Natural killer cell treated with Interleukin-12 subunit alpha and Interleukin-12 subunit beta and Interleukin-15 and Interleukin-18, amount 100 ng/mL, for 72 hours (primary cell): ENCODE measurements at regions not wholly inside any gene's neighbourhood (a gene's known extent, or its start where the extent isn't known, plus 50 kb on each side); places are given as distances from the start of the nearest gene placed in this dataset.
"Not testable (repeated sequence)": the region's sequence is repeated elsewhere in the genome, so short reads cannot be mapped to it uniquely, and the experiment has no call there.

Experiments
- ATAC-seq, 2 donors: fragments of 150-1000 bp; cut with Tn5 transposase in 1 of 2; sonication (Bioruptor Pico), chemical (Tn5 transposase) in 1 of 2; 2 replicates each; pipeline ENCODE4 v1.10.0; 2021
- DNase-seq: peaks from one replicate; pipeline ENCODE4 v3.0.0; 2022; ENCODE audit warnings: low spot score
- H3K27ac Mint-ChIP-seq, 2 donors: 1 replicate in 1 of 2; 2 replicates in 1 of 2; pipeline ENCODE4 v1.8.0; 2022; ENCODE audit warnings: mixed read lengths in 2 of 2, mild to moderate bottlenecking in 1 of 2, moderate library complexity in 1 of 2
- H3K27me3 Mint-ChIP-seq, 2 donors: 1 replicate in 1 of 2; 2 replicates in 1 of 2; pipeline ENCODE4 v1.8.0; 2022; ENCODE audit warnings: mixed read lengths in 2 of 2
- H3K36me3 Mint-ChIP-seq: one replicate; pipeline ENCODE4 v1.8.0; 2022; ENCODE audit warnings: mixed read lengths
- H3K4me1 Mint-ChIP-seq, 2 donors: 1 replicate in 1 of 2; 2 replicates in 1 of 2; pipeline ENCODE4 v1.8.0; 2022; ENCODE audit warnings: low read depth in 2 of 2, mixed read lengths in 2 of 2, mild to moderate bottlenecking in 1 of 2
- H3K4me3 Mint-ChIP-seq: one replicate; pipeline ENCODE4 v1.8.0; 2022; ENCODE audit warnings: mixed read lengths
- H3K9me3 Mint-ChIP-seq: 2 replicates; pipeline ENCODE4 v1.8.0; 2022; ENCODE audit warnings: mixed read lengths

DNA sequence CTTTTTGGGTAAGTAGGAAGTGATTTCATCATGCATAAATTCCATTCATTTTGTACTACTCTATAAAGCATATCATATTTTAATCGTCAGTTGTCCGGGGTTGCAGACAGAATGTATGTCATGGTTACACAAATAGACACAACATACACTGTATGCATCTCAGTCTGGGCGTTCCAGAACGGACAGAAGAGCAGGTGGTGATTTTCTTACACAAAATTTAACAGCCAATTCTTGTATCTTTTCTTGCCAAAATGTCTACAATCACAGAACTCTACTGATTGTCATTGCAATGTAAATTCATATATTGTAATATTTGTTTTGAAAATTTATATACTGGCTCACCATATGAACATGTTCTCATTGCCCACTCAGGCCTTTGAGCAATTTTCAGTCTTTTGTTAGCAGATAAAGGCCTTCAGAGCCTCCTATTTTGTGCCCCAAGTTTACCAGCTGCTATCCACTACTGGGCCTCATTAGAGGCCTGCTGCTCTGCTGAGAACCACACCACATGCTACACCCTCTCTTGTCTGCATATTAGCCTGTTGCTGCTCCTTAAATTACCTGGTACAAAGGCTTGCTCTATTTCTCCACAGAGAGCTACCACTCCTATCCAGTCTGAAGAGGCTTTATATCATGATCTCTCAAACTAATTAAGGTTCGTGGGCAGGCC, 61.5 kb downstream of the PRDM13 start:
- ATAC-seq (no peak), DNase-seq (no peak)
- no peaks in the 10 kb centered on the region for H3K4me1 Mint-ChIP-seq
- peaks cover 3% of the 10 kb centered on the region for H3K9me3 Mint-ChIP-seq
- H3K27me3 Mint-ChIP-seq, result peaks cover 17 to 34% of the 10 kb centered on the region in 2 donors
- no peaks in the 10 kb centered on the region for H3K36me3 Mint-ChIP-seq
- no peak overlapping the region for H3K4me3 Mint-ChIP-seq
- no peak overlapping the region for H3K27ac Mint-ChIP-seq

DNA sequence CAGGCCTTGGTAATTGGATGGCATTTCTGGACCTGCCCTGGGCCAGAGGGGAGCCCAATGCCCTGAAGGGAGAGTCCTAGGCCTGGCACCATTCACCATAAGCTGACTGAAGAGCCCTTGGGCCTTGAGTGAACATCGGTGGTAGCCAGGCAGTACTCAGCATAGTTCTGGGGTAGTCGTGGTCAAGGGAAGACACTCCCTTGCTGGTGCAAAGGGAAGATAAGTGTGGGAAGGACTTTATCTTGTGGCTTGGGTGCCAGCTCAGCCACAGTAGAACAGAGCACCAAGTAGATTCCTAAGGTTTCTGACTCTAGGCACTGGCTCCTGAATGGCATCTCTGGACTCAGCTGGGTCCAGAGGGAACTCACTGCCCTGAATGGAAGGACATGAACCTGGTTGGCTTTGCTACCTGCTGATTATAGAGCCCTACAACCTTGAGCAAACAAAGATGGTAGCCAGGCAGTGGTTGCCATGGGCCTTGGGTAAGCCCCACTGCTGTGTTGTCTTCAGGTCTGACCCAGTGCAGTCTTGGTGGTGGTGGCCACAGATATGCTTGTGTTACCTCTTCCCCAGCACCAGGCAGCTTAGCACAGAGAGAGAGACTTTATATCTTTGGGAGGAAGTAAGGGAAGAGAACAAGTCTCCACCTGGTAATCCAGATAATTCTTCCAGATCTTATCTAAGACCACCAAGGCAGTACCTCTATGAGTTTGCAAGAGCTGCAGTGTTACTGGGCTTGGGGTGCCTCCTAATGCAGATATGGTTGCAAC, 83.5 kb downstream of the PRDM13 start:
- DNase-seq, result no peak
- ATAC-seq, result no peak
- Mint-ChIP-seq H3K9me3 (no peaks in the 10 kb centered on the region), H3K27ac (no peak overlapping the region), H3K4me1 (no peaks in the 10 kb centered on the region), H3K36me3 (peaks cover 9% of the 10 kb centered on the region), H3K4me3 (no peak overlapping the region), H3K27me3 (peaks cover 14 to 51% of the 10 kb centered on the region in 2 donors)

DNA sequence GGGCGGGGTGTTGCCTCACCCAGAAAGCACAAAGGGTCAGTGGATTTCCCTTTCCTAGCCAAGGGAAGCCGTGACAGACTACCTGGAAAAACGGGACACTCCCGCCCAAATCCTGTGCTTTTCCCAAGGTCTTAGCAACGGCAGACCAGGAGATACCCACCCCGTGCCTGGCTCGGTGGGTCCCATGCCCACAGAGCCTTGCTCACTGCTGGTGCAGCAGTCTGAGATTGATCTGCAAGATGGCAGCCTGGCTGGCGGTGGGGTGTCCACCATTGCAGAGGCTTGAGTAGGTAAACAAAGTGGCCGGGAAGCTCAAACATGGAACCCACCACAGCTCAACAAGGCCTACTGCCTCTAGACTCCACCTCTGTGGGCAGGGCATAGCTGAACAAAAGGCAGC, 95.7 kb downstream of the PRDM13 start:
- not testable (repeated sequence) for H3K9me3 Mint-ChIP-seq, ATAC-seq, H3K4me1 Mint-ChIP-seq, H3K36me3 Mint-ChIP-seq, H3K4me3 Mint-ChIP-seq, DNase-seq, H3K27ac Mint-ChIP-seq
- peaks cover 13 to 52% of the 10 kb centered on the region in 2 donors for H3K27me3 Mint-ChIP-seq

DNA sequence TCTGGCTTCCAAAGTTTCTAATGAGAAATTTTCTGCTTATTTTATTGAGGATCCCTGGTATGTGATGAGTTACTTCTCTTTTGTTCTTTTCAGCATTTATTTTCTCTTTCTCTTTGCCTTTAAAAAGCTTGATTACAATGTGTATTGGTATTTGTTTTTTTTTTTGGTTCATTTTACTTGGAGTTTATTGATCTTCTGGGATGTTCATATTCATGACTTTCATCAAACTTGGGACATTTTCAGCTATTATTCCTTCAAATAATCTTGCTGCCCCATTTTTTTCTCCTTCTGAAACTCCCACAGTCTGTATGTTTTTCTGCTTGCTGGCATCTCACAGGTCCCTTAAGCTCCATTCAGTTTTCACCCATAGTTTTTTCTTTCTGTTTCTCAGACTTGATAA, 102.4 kb downstream of the PRDM13 start:
- Mint-ChIP-seq H3K9me3 (peaks cover 5% of the 10 kb centered on the region), H3K27ac (no peak overlapping the region), H3K4me3 (no peak overlapping the region), H3K27me3 (peaks cover 16 to 23% of the 10 kb centered on the region in 2 donors), H3K36me3 (no peaks in the 10 kb centered on the region), H3K4me1 (no peaks in the 10 kb centered on the region)
- no peak for ATAC-seq
- no peak for DNase-seq

DNA sequence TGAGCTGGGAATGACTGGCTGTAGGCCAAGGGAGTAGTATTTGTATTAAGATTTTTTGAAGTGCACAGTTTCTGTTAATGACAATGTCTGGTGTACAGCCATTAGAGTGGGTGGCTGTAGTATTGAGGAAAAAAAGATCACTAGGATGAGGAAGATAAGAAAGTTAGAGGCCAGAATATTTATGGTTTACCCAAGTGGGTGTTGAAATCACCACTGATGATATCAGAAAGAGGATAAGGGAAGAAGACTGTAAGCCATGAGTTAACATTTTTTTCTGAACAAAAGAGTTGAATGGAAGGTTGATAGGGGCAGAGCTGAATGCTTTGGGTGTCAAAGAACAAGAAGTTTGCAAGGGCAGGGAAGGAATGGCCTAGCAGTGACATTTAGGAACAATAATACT, 104.7 kb downstream of the PRDM13 start:
- Mint-ChIP-seq H3K4me1 (no peaks in the 10 kb centered on the region), H3K27ac (no peak overlapping the region), H3K36me3 (no peaks in the 10 kb centered on the region), H3K4me3 (no peak overlapping the region), H3K9me3 (no peaks in the 10 kb centered on the region), H3K27me3 (peaks cover 13 to 19% of the 10 kb centered on the region in 2 donors)
- DNase-seq (no peak), ATAC-seq (no peak)

DNA sequence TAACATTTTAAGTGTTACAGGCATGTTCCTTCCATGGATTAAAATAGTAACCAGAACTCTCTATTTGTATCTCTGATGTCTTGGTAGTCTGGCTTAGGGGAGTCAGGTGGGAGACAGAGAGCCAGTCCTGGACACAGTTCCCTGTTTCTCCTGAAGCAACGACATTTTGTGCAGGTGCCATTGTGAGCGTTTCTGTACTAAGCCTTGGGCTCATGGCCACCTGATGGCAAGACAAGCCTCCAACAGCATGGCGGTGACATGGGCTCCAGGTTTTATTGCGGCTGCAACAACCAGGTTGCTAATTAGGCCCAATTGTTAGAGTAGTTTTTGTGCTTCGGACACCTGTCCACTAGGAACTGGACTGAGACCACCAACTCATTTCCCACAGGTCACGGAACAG, 105.3 kb downstream of the PRDM13 start:
- no peak overlapping the region for H3K4me3 Mint-ChIP-seq
- no peaks in the 10 kb centered on the region for H3K4me1 Mint-ChIP-seq
- H3K9me3 Mint-ChIP-seq, result peaks cover 4% of the 10 kb centered on the region
- no peaks in the 10 kb centered on the region for H3K36me3 Mint-ChIP-seq
- H3K27me3 Mint-ChIP-seq, result peaks cover 17 to 25% of the 10 kb centered on the region in 2 donors
- no peak for DNase-seq
- no peak overlapping the region for H3K27ac Mint-ChIP-seq
- ATAC-seq, result no peak

DNA sequence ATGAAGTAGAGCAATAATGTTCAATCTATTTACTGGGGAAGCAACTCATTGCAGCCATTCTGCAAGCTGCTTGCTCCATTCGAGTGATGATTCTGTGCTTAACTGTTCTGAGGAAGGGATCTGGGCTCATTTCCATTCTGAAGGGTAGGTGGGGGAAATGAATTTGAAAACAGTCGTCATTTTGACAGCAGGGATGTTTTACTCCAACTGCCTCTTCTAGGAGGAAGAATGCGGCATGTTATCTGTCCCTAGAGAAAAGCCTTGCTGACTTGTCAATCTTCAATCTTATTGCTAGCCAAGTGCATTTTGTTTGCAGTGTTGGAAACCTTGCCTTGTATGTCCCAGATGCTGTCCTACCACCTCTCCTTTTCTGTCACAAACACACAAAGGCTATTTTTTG, 105.9 kb downstream of the PRDM13 start:
- Mint-ChIP-seq H3K9me3 (peaks cover 4% of the 10 kb centered on the region), H3K4me3 (no peak overlapping the region), H3K36me3 (no peaks in the 10 kb centered on the region), H3K27ac (no peak overlapping the region), H3K27me3 (peaks cover 17 to 31% of the 10 kb centered on the region in 2 donors), H3K4me1 (no peaks in the 10 kb centered on the region)
- ATAC-seq, result no peak
- DNase-seq, result no peak

DNA sequence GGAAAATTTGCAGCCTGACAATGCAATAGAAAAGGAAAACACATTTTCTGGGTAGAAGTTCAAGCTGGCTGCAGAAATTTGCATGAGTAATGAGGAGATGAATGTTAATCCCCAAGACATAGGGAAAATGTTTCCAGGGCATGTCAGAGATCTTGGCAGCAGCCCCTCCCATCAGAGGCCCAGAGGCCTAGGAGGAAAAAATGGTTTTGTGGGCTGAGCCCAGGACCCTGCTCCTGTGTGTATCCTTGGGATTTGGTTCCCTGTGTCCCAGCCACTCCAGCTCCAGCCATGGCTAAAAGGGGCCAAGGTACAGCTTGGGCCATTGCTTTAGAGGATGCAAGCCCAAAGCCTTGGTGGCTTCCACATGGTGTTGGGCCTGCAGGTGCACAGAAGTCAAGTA, 115.4 kb downstream of the PRDM13 start:
- not testable (repeated sequence) for H3K4me1 Mint-ChIP-seq
- peaks cover 11 to 55% of the 10 kb centered on the region in 2 donors for H3K27me3 Mint-ChIP-seq

DNA sequence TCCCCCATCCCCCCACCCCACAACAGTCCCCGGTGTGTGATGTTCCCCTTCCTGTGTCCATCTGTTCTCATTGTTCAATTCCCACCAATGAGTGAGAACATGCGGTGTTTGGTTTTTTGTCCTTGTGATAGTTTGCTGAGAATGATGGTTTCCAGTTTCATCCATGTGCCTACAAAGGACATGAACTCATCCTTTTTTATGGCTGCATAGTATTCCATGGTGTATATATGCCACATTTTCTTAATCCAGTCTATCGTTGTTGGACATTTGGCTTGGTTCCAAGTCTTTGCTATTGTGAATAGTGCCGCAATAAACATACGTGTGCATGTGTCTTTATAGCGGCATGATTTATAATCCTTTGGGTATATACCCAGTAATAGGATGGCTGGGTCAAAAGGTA, 123.6 kb downstream of the PRDM13 start:
- H3K36me3 Mint-ChIP-seq, H3K9me3 Mint-ChIP-seq, H3K4me1 Mint-ChIP-seq, H3K4me3 Mint-ChIP-seq, H3K27ac Mint-ChIP-seq, DNase-seq, ATAC-seq: not testable (repeated sequence)
- peaks cover 17 to 23% of the 10 kb centered on the region in 2 donors for H3K27me3 Mint-ChIP-seq

More for the DNA sequence above, 115.4 kb downstream of the PRDM13 start:
- H3K36me3 Mint-ChIP-seq, H3K27ac Mint-ChIP-seq, DNase-seq, ATAC-seq, H3K4me3 Mint-ChIP-seq, H3K9me3 Mint-ChIP-seq: not testable (repeated sequence)

DNA sequence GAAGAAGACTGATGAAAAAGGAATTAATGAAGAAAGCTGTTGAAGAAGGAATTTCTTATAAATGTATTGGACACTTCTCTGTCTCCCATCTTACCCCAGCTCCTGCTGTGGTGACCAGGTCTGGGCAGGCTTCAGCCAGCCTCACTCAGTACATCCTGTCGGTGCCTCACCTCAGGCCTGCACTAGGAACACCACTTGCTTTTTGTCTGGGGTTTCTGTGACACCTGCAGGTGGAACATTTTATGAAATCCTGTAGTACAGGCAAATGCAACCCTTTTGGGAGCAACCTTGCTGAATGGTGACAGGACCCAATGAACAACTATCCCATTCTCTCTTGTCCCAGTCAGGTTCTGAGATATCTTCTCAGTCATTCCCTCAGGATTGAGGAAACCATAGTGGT, 129.7 kb downstream of the PRDM13 start:
- no peaks in the 10 kb centered on the region for H3K36me3 Mint-ChIP-seq
- no peaks in the 10 kb centered on the region for H3K4me1 Mint-ChIP-seq
- no peak for DNase-seq
- no peak overlapping the region for H3K27ac Mint-ChIP-seq
- no peaks in the 10 kb centered on the region for H3K9me3 Mint-ChIP-seq
- no peak overlapping the region for H3K4me3 Mint-ChIP-seq
- peaks cover 27 to 58% of the 10 kb centered on the region in 2 donors for H3K27me3 Mint-ChIP-seq
- ATAC-seq, result no peak

DNA sequence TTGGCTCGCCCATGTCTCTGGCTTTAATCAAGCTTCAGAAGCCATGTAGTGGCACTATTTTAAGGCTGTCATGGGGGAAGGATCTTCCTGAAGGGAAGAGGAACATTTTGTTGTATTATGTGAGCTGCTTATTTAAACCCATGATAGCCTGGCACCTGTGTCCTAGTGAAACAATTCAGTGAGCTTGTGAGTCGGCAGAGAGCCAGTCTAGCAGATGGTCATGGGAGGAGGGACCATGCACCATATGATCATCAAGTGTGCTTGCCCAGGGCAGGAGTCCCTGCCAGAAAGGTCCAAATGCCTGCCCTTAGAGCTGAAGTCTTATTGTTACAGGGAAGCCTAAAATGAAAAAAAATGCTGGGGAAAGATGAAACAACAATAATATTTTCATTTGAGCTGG, 132.9 kb downstream of the PRDM13 start:
- DNase-seq, result no peak
- H3K4me1 Mint-ChIP-seq, result no peaks in the 10 kb centered on the region
- no peak for ATAC-seq
- no peak overlapping the region for H3K27ac Mint-ChIP-seq
- H3K4me3 Mint-ChIP-seq, result no peak overlapping the region
- H3K9me3 Mint-ChIP-seq, result no peaks in the 10 kb centered on the region
- H3K36me3 Mint-ChIP-seq, result no peaks in the 10 kb centered on the region
- peaks cover 38 to 57% of the 10 kb centered on the region in 2 donors for H3K27me3 Mint-ChIP-seq

DNA sequence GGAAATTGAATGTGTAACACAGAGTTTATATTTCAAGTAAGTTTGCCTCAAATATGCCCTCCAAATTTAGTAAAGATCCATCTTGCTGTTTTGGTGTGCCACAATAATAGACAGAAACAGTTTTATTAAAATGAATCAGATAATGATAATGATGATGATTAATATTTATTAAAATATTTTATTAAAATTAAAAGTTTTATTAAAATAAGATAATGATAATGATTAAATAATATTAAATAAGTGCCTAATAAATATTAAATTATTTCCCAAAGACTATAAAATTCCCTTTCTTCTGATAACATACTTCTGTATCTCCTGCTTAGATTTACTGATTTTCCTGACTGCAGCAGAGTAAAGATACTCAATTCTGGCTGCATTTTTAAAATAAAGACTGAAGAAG, 134.5 kb downstream of the PRDM13 start:
- peaks cover 42 to 63% of the 10 kb centered on the region in 2 donors for H3K27me3 Mint-ChIP-seq
- no peaks in the 10 kb centered on the region for H3K36me3 Mint-ChIP-seq
- H3K9me3 Mint-ChIP-seq, result no peaks in the 10 kb centered on the region
- no peak overlapping the region for H3K27ac Mint-ChIP-seq
- ATAC-seq (no peak), DNase-seq (no peak)
- no peak overlapping the region for H3K4me3 Mint-ChIP-seq
- H3K4me1 Mint-ChIP-seq, result no peaks in the 10 kb centered on the region

DNA sequence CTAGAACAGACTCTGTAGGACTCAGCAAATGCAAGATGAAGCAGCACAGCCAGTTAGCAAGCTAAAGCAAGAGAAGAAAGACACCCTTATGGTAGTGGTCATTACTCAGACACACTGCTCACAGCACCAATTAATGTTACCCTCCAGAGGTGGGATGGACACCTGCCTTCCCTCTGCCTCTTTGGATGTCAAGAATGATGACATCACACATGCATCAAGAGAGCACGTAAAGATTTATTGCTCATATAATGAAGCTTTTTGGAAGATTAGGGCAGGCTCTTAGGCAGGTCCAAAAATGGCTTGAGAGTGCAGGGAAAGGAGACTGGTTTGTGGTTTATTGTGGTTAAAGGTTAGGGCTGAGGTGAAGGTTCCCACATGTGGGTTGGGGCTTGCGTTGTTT, 137.0 kb downstream of the PRDM13 start:
- Mint-ChIP-seq H3K4me3 (no peak overlapping the region), H3K36me3 (no peaks in the 10 kb centered on the region), H3K4me1 (no peaks in the 10 kb centered on the region), H3K27me3 (peaks cover 44 to 60% of the 10 kb centered on the region in 2 donors), H3K27ac (no peak overlapping the region), H3K9me3 (no peaks in the 10 kb centered on the region)
- DNase-seq (no peak), ATAC-seq (no peak)

DNA sequence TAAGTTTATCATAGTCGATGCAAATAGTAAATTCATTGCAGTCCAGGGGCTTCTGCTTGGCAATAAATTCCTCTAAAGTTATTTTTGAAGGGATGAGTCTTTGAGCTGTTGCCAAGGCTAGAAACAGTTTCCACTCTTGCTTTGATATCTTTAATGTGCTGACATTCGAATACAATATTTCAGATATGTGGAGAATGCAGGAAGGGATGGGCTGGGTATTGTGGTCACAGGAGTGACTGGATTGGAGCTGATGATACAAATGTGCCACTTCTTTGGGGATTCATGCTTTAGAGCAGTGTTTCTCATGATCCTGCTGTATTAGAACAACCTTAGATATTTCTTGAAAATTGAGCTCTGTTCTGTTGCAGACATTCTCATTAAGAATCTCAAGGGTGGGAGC, 139.0 kb downstream of the PRDM13 start:
- H3K36me3 Mint-ChIP-seq, result no peaks in the 10 kb centered on the region
- ATAC-seq (no peak), DNase-seq (no peak)
- no peak overlapping the region for H3K27ac Mint-ChIP-seq
- H3K9me3 Mint-ChIP-seq, result no peaks in the 10 kb centered on the region
- H3K27me3 Mint-ChIP-seq, result peaks cover 29 to 45% of the 10 kb centered on the region in 2 donors
- H3K4me1 Mint-ChIP-seq, result no peaks in the 10 kb centered on the region
- H3K4me3 Mint-ChIP-seq, result no peak overlapping the region
